ENCODE measurements at regions not wholly inside any gene's neighbourhood (a gene's known extent, or its start where the extent isn't known, plus 50 kb on each side); places are given as distances from the start of the nearest gene placed in this dataset.

- TF ChIP-seq CTCF (IDR thresholded peaks at IDR 0.05; ENCODE audit: control insufficient read depth, insufficient read depth, low read depth, low read length, missing control alignments): no peak
- DNase-seq (ENCODE audit: low read depth): no peak
- no peak overlapping the region for H3K4me3 ChIP-seq (ENCODE audit: control insufficient read depth, low read depth, low read length)
Observed at GRCh38 chr7:10739401-10739800, 234.3 kb upstream of the PHF14 start.

- TF ChIP-seq CTCF (IDR thresholded peaks at IDR 0.05; ENCODE audit: control insufficient read depth, insufficient read depth, low read depth, low read length, missing control alignments): no peak
- H3K4me3 ChIP-seq (ENCODE audit: control insufficient read depth, low read depth, low read length): no peak overlapping the region
- DNase-seq (ENCODE audit: low read depth): no peak
Observed at GRCh38 chr7:10740805-10741204, 232.9 kb upstream of the PHF14 start.

GRCh38 chr7:10756981-10757380 lies 216.7 kb upstream of the PHF14 start:
- no peak for TF ChIP-seq CTCF (IDR thresholded peaks at IDR 0.05; ENCODE audit: control insufficient read depth, insufficient read depth, low read depth, low read length, missing control alignments)
- H3K4me3 ChIP-seq (ENCODE audit: control insufficient read depth, low read depth, low read length): no peak overlapping the region
- no peak for DNase-seq (ENCODE audit: low read depth)

GRCh38 chr7:10759120-10759519 lies 214.6 kb upstream of the PHF14 start:
- no peak for DNase-seq (ENCODE audit: low read depth)
- H3K4me3 ChIP-seq (ENCODE audit: control insufficient read depth, low read depth, low read length): no peak overlapping the region
- TF ChIP-seq CTCF (IDR thresholded peaks at IDR 0.05; ENCODE audit: control insufficient read depth, insufficient read depth, low read depth, low read length, missing control alignments): no peak

- no peak for DNase-seq (ENCODE audit: low read depth)
- no peak for TF ChIP-seq CTCF (IDR thresholded peaks at IDR 0.05; ENCODE audit: control insufficient read depth, insufficient read depth, low read depth, low read length, missing control alignments)
- no peak overlapping the region for H3K4me3 ChIP-seq (ENCODE audit: control insufficient read depth, low read depth, low read length)
Observed at GRCh38 chr7:10767771-10768170, 205.9 kb upstream of the PHF14 start.

GRCh38 chr7:10770176-10770575 lies 203.5 kb upstream of the PHF14 start:
- no peak for DNase-seq (ENCODE audit: low read depth)
- no peak for TF ChIP-seq CTCF (IDR thresholded peaks at IDR 0.05; ENCODE audit: control insufficient read depth, insufficient read depth, low read depth, low read length, missing control alignments)

GRCh38 chr7:10773430-10773829 lies 200.2 kb upstream of the PHF14 start:
- no peak for TF ChIP-seq CTCF (IDR thresholded peaks at IDR 0.05; ENCODE audit: control insufficient read depth, insufficient read depth, low read depth, low read length, missing control alignments)
- DNase-seq (ENCODE audit: low read depth): no peak

More at GRCh38 chr7:10770176-10770575, 203.5 kb upstream of the PHF14 start:
- H3K4me3 ChIP-seq (ENCODE audit: control insufficient read depth, low read depth, low read length): no peak overlapping the region

More at GRCh38 chr7:10773430-10773829, 200.2 kb upstream of the PHF14 start:
- no peak overlapping the region for H3K4me3 ChIP-seq (ENCODE audit: control insufficient read depth, low read depth, low read length)

Data from AG09309 (cell line).